ENCODE measurements at regions not wholly inside any gene's neighbourhood (a gene's known extent, or its start where the extent isn't known, plus 50 kb on each side); places are given as distances from the start of the nearest gene placed in this dataset.

DNA sequence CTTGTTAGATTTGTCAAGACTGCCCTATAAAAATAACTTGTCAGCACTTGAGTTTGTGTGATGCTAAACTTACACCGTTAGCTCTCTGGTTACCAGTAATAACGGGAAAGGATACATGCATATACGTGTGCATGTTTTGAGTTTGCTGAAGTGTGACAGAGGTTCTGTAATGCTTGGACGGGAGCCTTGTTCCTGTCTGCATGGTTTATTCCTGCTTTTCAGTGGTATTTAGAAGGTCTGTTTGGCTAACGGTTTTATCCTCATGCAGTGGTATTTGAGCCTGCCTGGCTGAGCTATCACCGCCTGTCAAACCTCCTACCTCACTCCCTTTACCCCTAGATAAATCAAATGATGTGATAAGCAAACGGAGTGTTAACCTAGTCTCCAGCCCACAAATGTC lies 305.6 kb downstream of the GALC start:
- no peak for TF ChIP-seq NR2C2 (IDR thresholded peaks at IDR 0.05; ENCODE audit: borderline replicate concordance, control insufficient read depth, insufficient read length, low read depth)
- TF ChIP-seq CTCF (IDR thresholded peaks at IDR 0.05 in 2 of 3, conservative IDR thresholded peaks at IDR 0.05 in 1 of 3; ENCODE audit: control insufficient read depth in 2 of 3, extremely low read depth in 1 of 3, insufficient read depth in 1 of 3, low read depth in 3 of 3, low read length in 3 of 3), result no peak
- no peak for TF ChIP-seq ASH2L (IDR thresholded peaks at IDR 0.05; ENCODE audit: borderline replicate concordance, low read depth)
- TF ChIP-seq POLR2AphosphoS2 (IDR thresholded peaks at IDR 0.05; ENCODE audit: low read depth, low read length), result no peak
- TF ChIP-seq MXI1 (IDR thresholded peaks at IDR 0.05; ENCODE audit: low read depth, low read length), result no peak
- no peak for TF ChIP-seq TCF12 (IDR thresholded peaks at IDR 0.05; ENCODE audit: low read depth, low read length)
- TF ChIP-seq CEBPB (IDR thresholded peaks at IDR 0.05; ENCODE audit: borderline replicate concordance in 1 of 2, low read depth in 2 of 2, low read length in 2 of 2), result no peak
- TF ChIP-seq, protein P1, sequence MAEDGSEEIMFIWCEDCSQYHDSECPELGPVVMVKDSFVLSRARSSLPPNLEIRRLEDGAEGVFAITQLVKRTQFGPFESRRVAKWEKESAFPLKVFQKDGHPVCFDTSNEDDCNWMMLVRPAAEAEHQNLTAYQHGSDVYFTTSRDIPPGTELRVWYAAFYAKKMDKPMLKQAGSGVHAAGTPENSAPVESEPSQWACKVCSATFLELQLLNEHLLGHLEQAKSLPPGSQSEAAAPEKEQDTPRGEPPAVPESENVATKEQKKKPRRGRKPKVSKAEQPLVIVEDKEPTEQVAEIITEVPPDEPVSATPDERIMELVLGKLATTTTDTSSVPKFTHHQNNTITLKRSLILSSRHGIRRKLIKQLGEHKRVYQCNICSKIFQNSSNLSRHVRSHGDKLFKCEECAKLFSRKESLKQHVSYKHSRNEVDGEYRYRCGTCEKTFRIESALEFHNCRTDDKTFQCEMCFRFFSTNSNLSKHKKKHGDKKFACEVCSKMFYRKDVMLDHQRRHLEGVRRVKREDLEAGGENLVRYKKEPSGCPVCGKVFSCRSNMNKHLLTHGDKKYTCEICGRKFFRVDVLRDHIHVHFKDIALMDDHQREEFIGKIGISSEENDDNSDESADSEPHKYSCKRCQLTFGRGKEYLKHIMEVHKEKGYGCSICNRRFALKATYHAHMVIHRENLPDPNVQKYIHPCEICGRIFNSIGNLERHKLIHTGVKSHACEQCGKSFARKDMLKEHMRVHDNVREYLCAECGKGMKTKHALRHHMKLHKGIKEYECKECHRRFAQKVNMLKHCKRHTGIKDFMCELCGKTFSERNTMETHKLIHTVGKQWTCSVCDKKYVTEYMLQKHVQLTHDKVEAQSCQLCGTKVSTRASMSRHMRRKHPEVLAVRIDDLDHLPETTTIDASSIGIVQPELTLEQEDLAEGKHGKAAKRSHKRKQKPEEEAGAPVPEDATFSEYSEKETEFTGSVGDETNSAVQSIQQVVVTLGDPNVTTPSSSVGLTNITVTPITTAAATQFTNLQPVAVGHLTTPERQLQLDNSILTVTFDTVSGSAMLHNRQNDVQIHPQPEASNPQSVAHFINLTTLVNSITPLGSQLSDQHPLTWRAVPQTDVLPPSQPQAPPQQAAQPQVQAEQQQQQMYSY (CRISPR knock-in tag; IDR thresholded peaks at IDR 0.05), result no peak
- no peak for TF ChIP-seq TARDBP (IDR thresholded peaks at IDR 0.05; ENCODE audit: borderline replicate concordance)
